Gastrocnemius medialis (tissue), 4 donors: ENCODE measurements at regions not wholly inside any gene's neighbourhood (a gene's known extent, or its start where the extent isn't known, plus 50 kb on each side); places are given as distances from the start of the nearest gene placed in this dataset.

Source experiments
- POLR2A ChIP-seq, 2 donors: fragments of 450-650 bp; IDR thresholded peaks; one replicate each; pipeline ENCODE4 v1.6.1; 2017; ENCODE audit warnings: antibody characterized with exemption in 2 of 2, mild to moderate bottlenecking in 2 of 2, moderate library complexity in 2 of 2
- TF ChIP-seq, protein P1 (sequence below), 5 experiments: fragments of 450-650 bp in 3 of 5; fragments of 200-600 bp in 2 of 5; sonication (generic) in 2 of 5; IDR thresholded peaks in 4 of 5; conservative IDR thresholded peaks in 1 of 5; 1 replicate in 4 of 5; 2 replicates in 1 of 5; pipeline ENCODE4 v1.5.1; 2016 to 2019; ENCODE audit warnings: antibody characterized with exemption in 5 of 5, mild to moderate bottlenecking in 3 of 5, moderate library complexity in 3 of 5

- TF ChIP-seq, protein P1, sequence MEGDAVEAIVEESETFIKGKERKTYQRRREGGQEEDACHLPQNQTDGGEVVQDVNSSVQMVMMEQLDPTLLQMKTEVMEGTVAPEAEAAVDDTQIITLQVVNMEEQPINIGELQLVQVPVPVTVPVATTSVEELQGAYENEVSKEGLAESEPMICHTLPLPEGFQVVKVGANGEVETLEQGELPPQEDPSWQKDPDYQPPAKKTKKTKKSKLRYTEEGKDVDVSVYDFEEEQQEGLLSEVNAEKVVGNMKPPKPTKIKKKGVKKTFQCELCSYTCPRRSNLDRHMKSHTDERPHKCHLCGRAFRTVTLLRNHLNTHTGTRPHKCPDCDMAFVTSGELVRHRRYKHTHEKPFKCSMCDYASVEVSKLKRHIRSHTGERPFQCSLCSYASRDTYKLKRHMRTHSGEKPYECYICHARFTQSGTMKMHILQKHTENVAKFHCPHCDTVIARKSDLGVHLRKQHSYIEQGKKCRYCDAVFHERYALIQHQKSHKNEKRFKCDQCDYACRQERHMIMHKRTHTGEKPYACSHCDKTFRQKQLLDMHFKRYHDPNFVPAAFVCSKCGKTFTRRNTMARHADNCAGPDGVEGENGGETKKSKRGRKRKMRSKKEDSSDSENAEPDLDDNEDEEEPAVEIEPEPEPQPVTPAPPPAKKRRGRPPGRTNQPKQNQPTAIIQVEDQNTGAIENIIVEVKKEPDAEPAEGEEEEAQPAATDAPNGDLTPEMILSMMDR (IDR thresholded peaks at IDR 0.05 in 4 of 5, conservative IDR thresholded peaks at IDR 0.05 in 1 of 5) = no peak
- TF ChIP-seq POLR2A (IDR thresholded peaks at IDR 0.05) = no peak
Measured at GRCh38 chr12:105970885-105971284, 167.9 kb downstream of the NUAK1 start.
